HG03045 (cell line): ENCODE measurements at regions not wholly inside any gene's neighbourhood (a gene's known extent, or its start where the extent isn't known, plus 50 kb on each side); places are given as distances from the start of the nearest gene placed in this dataset.
"Not testable (repeated sequence)": the region's sequence is repeated elsewhere in the genome, so short reads cannot be mapped to it uniquely, and the experiment has no call there.

ENCODE experiments used
- ATAC-seq: cut with Tn5 transposase; IDR thresholded peaks from one replicate; pipeline ENCODE4 v1.9.1; 2021; ENCODE audit warnings: mild to moderate bottlenecking, moderate library complexity; ENCODE audit not compliant: unreplicated experiment

- ATAC-seq, result no peak
Measured at GRCh38 chr7:16933296-16934279, 51.8 kb upstream of the AGR3 start.

- ATAC-seq, result no peak
Measured at GRCh38 chr7:16934722-16935340, 53.0 kb upstream of the AGR3 start.

- no peak for ATAC-seq
Measured at GRCh38 chr7:16935341-16935735, 53.6 kb upstream of the AGR3 start.

- ATAC-seq, result no peak
Measured at GRCh38 chr7:16936626-16937422, 55.0 kb upstream of the AGR3 start.

GRCh38 chr7:16939161-16939560 is 57.4 kb upstream of the AGR3 start:
- no peak for ATAC-seq

- ATAC-seq, result no peak
Measured at GRCh38 chr7:16940776-16941175, 59.0 kb upstream of the AGR3 start.

- no peak for ATAC-seq
Measured at GRCh38 chr7:16942929-16943509, 61.2 kb upstream of the AGR3 start.

- no peak for ATAC-seq
Measured at GRCh38 chr7:16944936-16945335, 63.2 kb upstream of the AGR3 start.

GRCh38 chr7:16945372-16945771 is 63.6 kb upstream of the AGR3 start:
- no peak for ATAC-seq

GRCh38 chr7:16948110-16948509 is 66.3 kb upstream of the AGR3 start:
- ATAC-seq, result not testable (repeated sequence)

- ATAC-seq, result no peak
Measured at GRCh38 chr7:16951483-16952080, 69.8 kb upstream of the AGR3 start.

GRCh38 chr7:16954321-16954720 is 72.5 kb upstream of the AGR3 start:
- no peak for ATAC-seq

GRCh38 chr7:16958724-16959123 is 76.9 kb upstream of the AGR3 start:
- no peak for ATAC-seq

- no peak for ATAC-seq
Measured at GRCh38 chr7:16960337-16960965, 78.7 kb upstream of the AGR3 start.

GRCh38 chr7:16961641-16962040 is 79.9 kb upstream of the AGR3 start:
- no peak for ATAC-seq

GRCh38 chr7:16963044-16963443 is 81.3 kb upstream of the AGR3 start:
- ATAC-seq, result no peak

- not testable (repeated sequence) for ATAC-seq
Measured at GRCh38 chr7:16965697-16966096, 83.9 kb upstream of the AGR3 start.

- ATAC-seq, result no peak
Measured at GRCh38 chr7:16967300-16967811, 85.6 kb upstream of the AGR3 start.

- no peak for ATAC-seq
Measured at GRCh38 chr7:16970732-16971482, 89.1 kb upstream of the AGR3 start.
